ENCODE measurements at regions not wholly inside any gene's neighbourhood (a gene's known extent, or its start where the extent isn't known, plus 50 kb on each side); places are given as distances from the start of the nearest gene placed in this dataset.

DNA sequence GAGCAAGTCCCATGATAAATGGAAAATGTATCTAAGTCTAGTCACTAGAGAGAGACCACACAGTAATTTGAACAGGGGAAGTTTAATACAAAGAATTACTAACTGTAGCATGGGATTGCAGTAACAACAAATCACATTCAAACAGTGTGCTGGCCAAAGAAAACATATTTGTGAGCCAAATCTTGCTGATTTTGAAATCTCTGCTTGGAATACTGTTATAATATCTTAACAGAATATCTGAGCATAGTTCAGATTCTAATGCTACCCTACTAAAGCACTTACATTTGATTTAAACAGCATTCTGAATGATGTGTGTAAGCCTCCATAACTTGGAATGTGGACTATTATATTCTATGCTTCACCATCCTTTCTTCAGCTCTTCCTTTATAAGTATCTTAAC, 270.0 kb upstream of the BRINP3 start:
- H3K79me2 ChIP-seq (ENCODE audit: insufficient read depth, low read depth, low read length): no peaks in the 10 kb centered on the region
- H3K4me2 ChIP-seq (ENCODE audit: low read length): no peak overlapping the region
- no peaks in the 10 kb centered on the region for H4K20me1 ChIP-seq (ENCODE audit: insufficient read depth, low read length)
- ChIA-PET CTCF (ENCODE audit: unreplicated experiment) (no interaction called here), POLR2A (interaction anchor here (0.7 kb wide), 1 partner anchor 43 kb away, joined by 3 read pairs; no protein-coding TSS in a partner anchor)
- no peak overlapping the region for H3K4me3 ChIP-seq (ENCODE audit: low read depth, low read length, poor library complexity, severe bottlenecking)
- no peaks in the 10 kb centered on the region for H3K9me3 ChIP-seq (ENCODE audit: low read length)
- no peak for TF ChIP-seq EZH2phosphoT487 (IDR thresholded peaks at IDR 0.05; ENCODE audit: borderline replicate concordance, low read depth, low read length)
- TF ChIP-seq CTCF (conservative IDR thresholded peaks at IDR 0.05; ENCODE audit: low read length): no peak
- no peak for DNase-seq (ENCODE audit: low spot score)
- H3K36me3 ChIP-seq (ENCODE audit: insufficient read depth, low read length): no peaks in the 10 kb centered on the region
- intact Hi-C loops (cut with micrococcal nuclease; ENCODE audit: unreplicated experiment): no loop called here
- no peak overlapping the region for H3K27ac ChIP-seq (ENCODE audit: low read depth, low read length, poor library complexity, severe bottlenecking)
- no TSS peak for BruUV-seq (replicated peaks)
- no peaks in the 10 kb centered on the region for H3K9me2 ChIP-seq (ENCODE audit: insufficient read depth, low read length)
- H3K4me1 ChIP-seq (ENCODE audit: insufficient read depth, low read length, poor library complexity, severe bottlenecking): no peaks in the 10 kb centered on the region
- H2AFZ ChIP-seq (ENCODE audit: low read length): no peak overlapping the region

DNA sequence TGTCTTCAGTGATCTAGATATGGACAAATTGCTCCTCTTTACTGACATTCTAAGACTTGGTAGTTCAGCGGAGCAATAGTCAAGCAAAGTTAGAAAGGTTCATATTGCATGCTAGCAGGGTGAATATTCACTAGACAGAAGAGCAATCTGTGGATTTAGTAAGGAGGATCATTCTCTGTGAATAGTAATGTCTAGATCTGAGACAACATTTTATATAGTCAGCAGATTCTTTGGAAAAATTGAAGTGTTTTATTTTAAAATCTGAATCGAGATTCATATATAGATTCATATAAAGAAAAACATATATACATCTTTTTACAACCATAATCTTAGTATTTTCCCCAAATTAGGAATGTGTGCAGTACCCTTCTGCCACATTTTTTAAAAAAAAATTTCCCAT, 274.5 kb upstream of the BRINP3 start:
- no peak for DNase-seq (ENCODE audit: low spot score)
- H2AFZ ChIP-seq (ENCODE audit: low read length): no peak overlapping the region
- H3K9me2 ChIP-seq (ENCODE audit: insufficient read depth, low read length): no peaks in the 10 kb centered on the region
- no peaks in the 10 kb centered on the region for H3K9me3 ChIP-seq (ENCODE audit: low read length)
- intact Hi-C loops (cut with micrococcal nuclease; ENCODE audit: unreplicated experiment): no loop called here
- no peak overlapping the region for H3K4me3 ChIP-seq (ENCODE audit: low read depth, low read length, poor library complexity, severe bottlenecking)
- H3K27ac ChIP-seq (ENCODE audit: low read depth, low read length, poor library complexity, severe bottlenecking): no peak overlapping the region
- no peaks in the 10 kb centered on the region for H3K36me3 ChIP-seq (ENCODE audit: insufficient read depth, low read length)
- H3K4me2 ChIP-seq (ENCODE audit: low read length): no peak overlapping the region
- no peak for TF ChIP-seq CTCF (conservative IDR thresholded peaks at IDR 0.05; ENCODE audit: low read length)
- TF ChIP-seq EZH2phosphoT487 (IDR thresholded peaks at IDR 0.05; ENCODE audit: borderline replicate concordance, low read depth, low read length): no peak
- ChIA-PET CTCF (ENCODE audit: unreplicated experiment) (no interaction called here), POLR2A (no interaction called here)
- H3K4me1 ChIP-seq (ENCODE audit: insufficient read depth, low read length, poor library complexity, severe bottlenecking): no peaks in the 10 kb centered on the region
- no TSS peak for BruUV-seq (replicated peaks)
- no peaks in the 10 kb centered on the region for H3K79me2 ChIP-seq (ENCODE audit: insufficient read depth, low read depth, low read length)
- no peaks in the 10 kb centered on the region for H4K20me1 ChIP-seq (ENCODE audit: insufficient read depth, low read length)

GRCh38 chr1:190754666-190755065, 277.0 kb upstream of the BRINP3 start:
- intact Hi-C loops (cut with micrococcal nuclease; ENCODE audit: unreplicated experiment): no loop called here
- BruUV-seq (replicated peaks): no TSS peak
- no peaks in the 10 kb centered on the region for H3K79me2 ChIP-seq (ENCODE audit: insufficient read depth, low read depth, low read length)
- no peak for TF ChIP-seq CTCF (conservative IDR thresholded peaks at IDR 0.05; ENCODE audit: low read length)
- no peak for TF ChIP-seq EZH2phosphoT487 (IDR thresholded peaks at IDR 0.05; ENCODE audit: borderline replicate concordance, low read depth, low read length)
- H3K4me1 ChIP-seq (ENCODE audit: insufficient read depth, low read length, poor library complexity, severe bottlenecking): no peaks in the 10 kb centered on the region
- H3K9me2 ChIP-seq (ENCODE audit: insufficient read depth, low read length): no peaks in the 10 kb centered on the region
- DNase-seq (ENCODE audit: low spot score): no peak
- no peak overlapping the region for H3K4me3 ChIP-seq (ENCODE audit: low read depth, low read length, poor library complexity, severe bottlenecking)
- no peaks in the 10 kb centered on the region for H4K20me1 ChIP-seq (ENCODE audit: insufficient read depth, low read length)
- no peak overlapping the region for H2AFZ ChIP-seq (ENCODE audit: low read length)
- no peaks in the 10 kb centered on the region for H3K36me3 ChIP-seq (ENCODE audit: insufficient read depth, low read length)
- no peak overlapping the region for H3K27ac ChIP-seq (ENCODE audit: low read depth, low read length, poor library complexity, severe bottlenecking)
- H3K9me3 ChIP-seq (ENCODE audit: low read length): no peaks in the 10 kb centered on the region
- no peak overlapping the region for H3K4me2 ChIP-seq (ENCODE audit: low read length)
- ChIA-PET POLR2A (interaction anchor here (1.0 kb wide), 1 partner anchor 56 kb away, joined by 4 read pairs; no protein-coding TSS in a partner anchor), CTCF (ENCODE audit: unreplicated experiment) (no interaction called here)

Data from OCI-LY7 (cell line).